ENCODE measurements at regions not wholly inside any gene's neighbourhood (a gene's known extent, or its start where the extent isn't known, plus 50 kb on each side); places are given as distances from the start of the nearest gene placed in this dataset.

- H3K27ac Mint-ChIP-seq = no peak overlapping the region
- H3K9me3 Mint-ChIP-seq = no peaks in the 10 kb centered on the region
- no peak overlapping the region for H3K4me3 Mint-ChIP-seq
- H3K4me1 Mint-ChIP-seq = no peaks in the 10 kb centered on the region
- H3K27me3 Mint-ChIP-seq = peaks cover 2% of the 10 kb centered on the region
- H3K36me3 Mint-ChIP-seq = no peaks in the 10 kb centered on the region
Measured at GRCh38 chr10:121168545-121169216, 317.5 kb downstream of the WDR11 start.

GRCh38 chr10:121169406-121169805 lies 318.2 kb downstream of the WDR11 start:
- Mint-ChIP-seq H3K27me3 (peaks cover 2% of the 10 kb centered on the region), H3K4me3 (no peak overlapping the region), H3K27ac (no peak overlapping the region), H3K36me3 (no peaks in the 10 kb centered on the region), H3K9me3 (no peaks in the 10 kb centered on the region), H3K4me1 (no peaks in the 10 kb centered on the region)

GRCh38 chr10:121171825-121172787 lies 320.9 kb downstream of the WDR11 start:
- Mint-ChIP-seq H3K9me3 (no peaks in the 10 kb centered on the region), H3K4me3 (no peak overlapping the region), H3K27ac (no peak overlapping the region), H3K4me1 (no peaks in the 10 kb centered on the region), H3K36me3 (no peaks in the 10 kb centered on the region), H3K27me3 (no peaks in the 10 kb centered on the region)

- no peaks in the 10 kb centered on the region for H3K36me3 Mint-ChIP-seq
- H3K27me3 Mint-ChIP-seq = no peaks in the 10 kb centered on the region
- no peaks in the 10 kb centered on the region for H3K9me3 Mint-ChIP-seq
- no peak overlapping the region for H3K4me3 Mint-ChIP-seq
- H3K4me1 Mint-ChIP-seq = no peaks in the 10 kb centered on the region
- no peak overlapping the region for H3K27ac Mint-ChIP-seq
Measured at GRCh38 chr10:121179006-121179405, 327.8 kb downstream of the WDR11 start.

- Mint-ChIP-seq H3K36me3 (no peaks in the 10 kb centered on the region), H3K4me1 (no peaks in the 10 kb centered on the region), H3K27me3 (no peaks in the 10 kb centered on the region), H3K9me3 (no peaks in the 10 kb centered on the region), H3K4me3 (no peak overlapping the region), H3K27ac (no peak overlapping the region)
Measured at GRCh38 chr10:121182219-121182618, 331.1 kb downstream of the WDR11 start.

- no peak overlapping the region for H3K4me3 Mint-ChIP-seq
- no peaks in the 10 kb centered on the region for H3K36me3 Mint-ChIP-seq
- no peaks in the 10 kb centered on the region for H3K9me3 Mint-ChIP-seq
Measured at GRCh38 chr10:121183236-121183635, 332.1 kb downstream of the WDR11 start.

GRCh38 chr10:121183707-121184106 lies 332.5 kb downstream of the WDR11 start:
- Mint-ChIP-seq H3K27ac (no peak overlapping the region), H3K4me3 (no peak overlapping the region), H3K4me1 (no peaks in the 10 kb centered on the region), H3K36me3 (no peaks in the 10 kb centered on the region), H3K27me3 (no peaks in the 10 kb centered on the region), H3K9me3 (no peaks in the 10 kb centered on the region)

More at GRCh38 chr10:121183236-121183635, 332.1 kb downstream of the WDR11 start:
- Mint-ChIP-seq H3K27me3 (no peaks in the 10 kb centered on the region), H3K4me1 (no peaks in the 10 kb centered on the region), H3K27ac (no peak overlapping the region)

GRCh38 chr10:121185816-121186455 lies 334.8 kb downstream of the WDR11 start:
- Mint-ChIP-seq H3K9me3 (no peaks in the 10 kb centered on the region), H3K36me3 (no peaks in the 10 kb centered on the region), H3K27me3 (no peaks in the 10 kb centered on the region), H3K27ac (no peak overlapping the region), H3K4me3 (no peak overlapping the region), H3K4me1 (no peaks in the 10 kb centered on the region)

- Mint-ChIP-seq H3K27me3 (no peaks in the 10 kb centered on the region), H3K36me3 (no peaks in the 10 kb centered on the region), H3K27ac (no peak overlapping the region), H3K9me3 (no peaks in the 10 kb centered on the region), H3K4me3 (no peak overlapping the region), H3K4me1 (no peaks in the 10 kb centered on the region)
Measured at GRCh38 chr10:121187391-121187790, 336.2 kb downstream of the WDR11 start.

GRCh38 chr10:121188005-121188404 lies 336.8 kb downstream of the WDR11 start:
- Mint-ChIP-seq H3K27me3 (no peaks in the 10 kb centered on the region), H3K4me1 (no peaks in the 10 kb centered on the region)

GRCh38 chr10:121189066-121189465 lies 337.9 kb downstream of the WDR11 start:
- Mint-ChIP-seq H3K4me3 (no peak overlapping the region), H3K27ac (no peak overlapping the region)

More at GRCh38 chr10:121188005-121188404, 336.8 kb downstream of the WDR11 start:
- no peak overlapping the region for H3K27ac Mint-ChIP-seq
- H3K4me3 Mint-ChIP-seq = no peak overlapping the region
- no peaks in the 10 kb centered on the region for H3K9me3 Mint-ChIP-seq
- H3K36me3 Mint-ChIP-seq = no peaks in the 10 kb centered on the region

GRCh38 chr10:121194696-121195523 lies 343.7 kb downstream of the WDR11 start:
- no peaks in the 10 kb centered on the region for H3K9me3 Mint-ChIP-seq
- H3K4me1 Mint-ChIP-seq = no peaks in the 10 kb centered on the region
- no peaks in the 10 kb centered on the region for H3K27me3 Mint-ChIP-seq
- no peak overlapping the region for H3K4me3 Mint-ChIP-seq
- H3K27ac Mint-ChIP-seq = no peak overlapping the region
- no peaks in the 10 kb centered on the region for H3K36me3 Mint-ChIP-seq

More at GRCh38 chr10:121189066-121189465, 337.9 kb downstream of the WDR11 start:
- Mint-ChIP-seq H3K4me1 (no peaks in the 10 kb centered on the region), H3K27me3 (no peaks in the 10 kb centered on the region), H3K36me3 (no peaks in the 10 kb centered on the region), H3K9me3 (no peaks in the 10 kb centered on the region)

- H3K27ac Mint-ChIP-seq = no peak overlapping the region
- H3K4me3 Mint-ChIP-seq = no peak overlapping the region
- no peaks in the 10 kb centered on the region for H3K27me3 Mint-ChIP-seq
- H3K4me1 Mint-ChIP-seq = no peaks in the 10 kb centered on the region
- H3K9me3 Mint-ChIP-seq = no peaks in the 10 kb centered on the region
- no peaks in the 10 kb centered on the region for H3K36me3 Mint-ChIP-seq
Measured at GRCh38 chr10:121195524-121195910, 344.4 kb downstream of the WDR11 start.

GRCh38 chr10:121199081-121199480 lies 347.9 kb downstream of the WDR11 start:
- Mint-ChIP-seq H3K4me3 (no peak overlapping the region), H3K9me3 (peaks cover 9% of the 10 kb centered on the region), H3K36me3 (no peaks in the 10 kb centered on the region), H3K4me1 (no peaks in the 10 kb centered on the region), H3K27me3 (peaks cover 2% of the 10 kb centered on the region), H3K27ac (no peak overlapping the region)

GRCh38 chr10:121205625-121206024 lies 354.5 kb downstream of the WDR11 start:
- Mint-ChIP-seq H3K27me3 (peaks cover 2% of the 10 kb centered on the region), H3K27ac (no peak overlapping the region), H3K4me3 (no peak overlapping the region), H3K9me3 (peaks cover 15% of the 10 kb centered on the region), H3K4me1 (no peaks in the 10 kb centered on the region), H3K36me3 (no peaks in the 10 kb centered on the region)

Data from activated naive CD4-positive, alpha-beta T cell treated with anti-CD3 and anti-CD28 coated beads, Interleukin-2, amount 50 U/mL, for 24 hours (primary cell).